ENCODE measurements at regions not wholly inside any gene's neighbourhood (a gene's known extent, or its start where the extent isn't known, plus 50 kb on each side); places are given as distances from the start of the nearest gene placed in this dataset.

GRCh38 chr11:112834277-112834755 is 126.9 kb upstream of the NCAM1 start:
- peak; percentile 39 for DNase-seq
- Histone ChIP-seq H3K4me3 (no peak overlapping the region), H3K27ac (no peak overlapping the region), H3K27me3 (no peaks in the 10 kb centered on the region), H3K4me1 (no peaks in the 10 kb centered on the region), H3K36me3 (no peaks in the 10 kb centered on the region), H3K9me3 (no peaks in the 10 kb centered on the region)
- 35% methylated on average over 5 of the region's 5 CpGs; no CpG with 5 or more reads in 1 of the 2 donors for WGBS, 2 donors (ENCODE audit: low coverage in 1 of 2)
- intact Hi-C loops (cut with DNase I; ENCODE audit: low total_unique reads) (no loop called here), in situ Hi-C loops (cut with MboI; ENCODE audit: low pct_ligation_motif_present in 1 of 4, low pct_unique_long_range_greater_than_20kb in 1 of 4, low sequenced_read_pairs in 3 of 4) (no loop called here)
- TF ChIP-seq POLR2AphosphoS5 (IDR thresholded peaks at IDR 0.05): no peak
- no peak for TF ChIP-seq EP300 (IDR thresholded peaks at IDR 0.05; ENCODE audit: low read depth)
- TF ChIP-seq CTCF (IDR thresholded peaks at IDR 0.05): no peak
- no peak for TF ChIP-seq POLR2A (IDR thresholded peaks at IDR 0.05)

GRCh38 chr11:112835591-112836255 is 125.5 kb upstream of the NCAM1 start:
- no peaks in the 10 kb centered on the region for H3K27me3 ChIP-seq
- H3K9me3 ChIP-seq: no peaks in the 10 kb centered on the region
- TF ChIP-seq POLR2AphosphoS5 (IDR thresholded peaks at IDR 0.05): no peak
- no peak for TF ChIP-seq POLR2A (IDR thresholded peaks at IDR 0.05)
- no peak for TF ChIP-seq CTCF (IDR thresholded peaks at IDR 0.05)
- no peak for TF ChIP-seq EP300 (IDR thresholded peaks at IDR 0.05; ENCODE audit: low read depth)
- 60 to 84% methylated on average over 2 to 13 of the region's 13 CpGs for WGBS, 2 donors (ENCODE audit: low coverage in 1 of 2)
- no peak for DNase-seq
- H3K36me3 ChIP-seq: no peaks in the 10 kb centered on the region
- no peak overlapping the region for H3K27ac ChIP-seq
- intact Hi-C loops (cut with DNase I; ENCODE audit: low total_unique reads) (no loop called here), in situ Hi-C loops (cut with MboI; ENCODE audit: low pct_ligation_motif_present in 1 of 4, low pct_unique_long_range_greater_than_20kb in 1 of 4, low sequenced_read_pairs in 3 of 4) (no loop called here)
- H3K4me3 ChIP-seq: no peak overlapping the region
- no peaks in the 10 kb centered on the region for H3K4me1 ChIP-seq

DNA sequence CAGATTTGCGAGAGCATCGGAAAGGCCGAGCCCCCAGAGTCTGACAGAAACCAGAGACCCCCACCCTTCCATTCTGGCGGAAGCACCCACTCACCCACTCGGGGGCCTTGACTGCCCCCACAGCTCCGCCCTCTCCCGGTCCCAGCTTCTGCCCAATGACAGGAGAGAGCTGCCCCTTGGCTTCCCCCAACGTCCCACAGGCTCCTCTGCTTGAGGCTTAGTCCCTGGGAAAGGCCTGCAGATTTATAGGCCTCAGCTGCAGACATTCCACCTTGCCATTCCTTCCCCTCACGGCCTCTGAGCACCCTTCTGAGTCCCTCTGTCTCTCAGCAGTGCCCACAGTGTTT is 125.0 kb upstream of the NCAM1 start:
- Histone ChIP-seq H3K4me1 (no peaks in the 10 kb centered on the region), H3K27me3 (no peaks in the 10 kb centered on the region), H3K36me3 (no peaks in the 10 kb centered on the region), H3K4me3 (no peak overlapping the region), H3K9me3 (no peaks in the 10 kb centered on the region), H3K27ac (no peak overlapping the region)
- no peak for DNase-seq
- WGBS, 2 donors (ENCODE audit: low coverage in 1 of 2): 80% methylated on average over 9 of the region's 9 CpGs; no CpG with 5 or more reads in 1 of the 2 donors
- intact Hi-C loops (cut with DNase I; ENCODE audit: low total_unique reads) (no loop called here), in situ Hi-C loops (cut with MboI; ENCODE audit: low pct_ligation_motif_present in 1 of 4, low pct_unique_long_range_greater_than_20kb in 1 of 4, low sequenced_read_pairs in 3 of 4) (no loop called here)
- TF ChIP-seq CTCF (IDR thresholded peaks at IDR 0.05): no peak
- TF ChIP-seq POLR2AphosphoS5 (IDR thresholded peaks at IDR 0.05): no peak
- TF ChIP-seq EP300 (IDR thresholded peaks at IDR 0.05; ENCODE audit: low read depth): no peak
- no peak for TF ChIP-seq POLR2A (IDR thresholded peaks at IDR 0.05)

GRCh38 chr11:112837162-112837826 is 123.9 kb upstream of the NCAM1 start:
- Histone ChIP-seq H3K27me3 (no peaks in the 10 kb centered on the region), H3K9me3 (no peaks in the 10 kb centered on the region), H3K4me1 (no peaks in the 10 kb centered on the region), H3K4me3 (no peak overlapping the region), H3K36me3 (no peaks in the 10 kb centered on the region), H3K27ac (no peak overlapping the region)
- TF ChIP-seq EP300 (IDR thresholded peaks at IDR 0.05; ENCODE audit: low read depth) (no peak), POLR2AphosphoS5 (IDR thresholded peaks at IDR 0.05) (no peak), CTCF (IDR thresholded peaks at IDR 0.05) (no peak), POLR2A (IDR thresholded peaks at IDR 0.05) (no peak)
- WGBS, 2 donors (ENCODE audit: low coverage in 1 of 2): 72% methylated on average over 8 of the region's 8 CpGs; no CpG with 5 or more reads in 1 of the 2 donors
- intact Hi-C loops (cut with DNase I; ENCODE audit: low total_unique reads) (no loop called here), in situ Hi-C loops (cut with MboI; ENCODE audit: low pct_ligation_motif_present in 1 of 4, low pct_unique_long_range_greater_than_20kb in 1 of 4, low sequenced_read_pairs in 3 of 4) (no loop called here)
- no peak for DNase-seq

All from transverse colon (tissue), 4 donors.